ENCODE measurements at regions not wholly inside any gene's neighbourhood (a gene's known extent, or its start where the extent isn't known, plus 50 kb on each side); places are given as distances from the start of the nearest gene placed in this dataset.
"Not testable (repeated sequence)": the region's sequence is repeated elsewhere in the genome, so short reads cannot be mapped to it uniquely, and the experiment has no call there.

DNA sequence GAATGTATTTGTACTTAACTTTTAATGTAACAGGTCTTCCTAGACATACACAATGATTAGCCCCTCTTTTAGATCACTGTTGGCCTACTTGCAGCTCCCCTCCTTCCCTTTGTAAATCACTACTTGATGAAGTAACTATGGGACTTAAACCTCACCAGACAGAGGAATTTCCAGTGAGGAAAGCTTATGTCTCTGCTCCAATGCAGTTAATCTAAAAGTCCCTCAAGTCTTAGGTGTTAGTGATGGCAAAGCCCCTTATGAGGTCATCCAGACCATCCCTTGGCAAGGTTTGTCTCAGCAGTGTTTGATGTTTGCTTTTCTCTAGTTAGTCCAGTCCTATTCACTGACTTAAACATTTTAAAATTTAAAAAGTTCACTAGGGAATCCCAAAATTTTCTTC lies 877.3 kb upstream of the INTU start:
- FAIRE-seq (no peak), DNase-seq (ENCODE audit: insufficient read length, low spot score) (no peak)
- no peak for TF ChIP-seq TAF1 (IDR thresholded peaks at IDR 0.05; ENCODE audit: low read depth, low read length)
- no peak for TF ChIP-seq POLR2AphosphoS5 (IDR thresholded peaks at IDR 0.05; ENCODE audit: low read depth, low read length)
- no peak for TF ChIP-seq POU2F2 (IDR thresholded peaks at IDR 0.05; ENCODE audit: low read depth, low read length)
- TF ChIP-seq SPI1 (IDR thresholded peaks at IDR 0.05; ENCODE audit: low read depth, low read length) = no peak
- no peak for TF ChIP-seq POLR2A (IDR thresholded peaks at IDR 0.05; ENCODE audit: low read depth, low read length)
- no peak for TF ChIP-seq PAX5 (IDR thresholded peaks at IDR 0.05; ENCODE audit: insufficient read depth, low read length, severe bottlenecking)

DNA sequence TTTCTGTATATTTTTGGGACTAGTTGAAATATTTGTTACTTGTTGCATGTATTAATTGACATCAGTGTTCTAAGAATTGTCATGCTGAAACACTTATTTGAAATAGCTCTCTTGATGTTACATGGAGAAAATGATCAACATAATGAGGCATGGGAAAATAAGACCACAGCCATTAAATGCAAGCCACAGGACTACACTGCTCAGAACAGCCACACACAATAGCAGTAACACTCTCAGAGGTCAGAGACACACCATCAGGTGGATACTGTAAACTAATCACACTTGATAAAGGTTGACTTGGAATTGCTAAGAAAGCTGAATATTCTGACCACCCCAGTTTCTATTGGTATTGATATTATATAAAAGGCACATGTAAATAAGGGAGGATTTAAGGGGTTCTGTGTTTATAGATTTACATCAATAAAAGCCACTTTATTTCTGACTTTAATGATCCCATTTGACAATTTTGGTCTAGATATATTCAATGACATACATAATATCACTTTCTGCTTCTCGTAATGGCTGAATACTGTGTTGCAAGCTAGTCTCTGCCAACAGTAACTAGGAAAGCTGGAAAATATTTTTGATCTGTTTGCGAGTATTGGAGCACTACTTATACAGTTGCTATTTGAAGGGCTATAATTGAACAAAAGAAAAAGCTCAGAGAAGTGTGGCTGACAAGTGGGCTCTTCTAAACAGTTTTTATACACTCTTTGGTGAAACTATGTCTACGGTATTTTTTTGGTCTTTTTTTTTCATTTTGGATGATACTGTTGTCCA lies 876.5 kb upstream of the INTU start:
- FAIRE-seq = no peak
- no peak for DNase-seq (ENCODE audit: insufficient read length, low spot score)
- TF ChIP-seq TAF1 (IDR thresholded peaks at IDR 0.05; ENCODE audit: low read depth, low read length) (no peak), SPI1 (IDR thresholded peaks at IDR 0.05; ENCODE audit: low read depth, low read length) (no peak), PAX5 (IDR thresholded peaks at IDR 0.05; ENCODE audit: insufficient read depth, low read length, severe bottlenecking) (no peak), POU2F2 (IDR thresholded peaks at IDR 0.05; ENCODE audit: low read depth, low read length) (no peak), POLR2A (IDR thresholded peaks at IDR 0.05; ENCODE audit: low read depth, low read length) (no peak), POLR2AphosphoS5 (IDR thresholded peaks at IDR 0.05; ENCODE audit: low read depth, low read length) (no peak)

DNA sequence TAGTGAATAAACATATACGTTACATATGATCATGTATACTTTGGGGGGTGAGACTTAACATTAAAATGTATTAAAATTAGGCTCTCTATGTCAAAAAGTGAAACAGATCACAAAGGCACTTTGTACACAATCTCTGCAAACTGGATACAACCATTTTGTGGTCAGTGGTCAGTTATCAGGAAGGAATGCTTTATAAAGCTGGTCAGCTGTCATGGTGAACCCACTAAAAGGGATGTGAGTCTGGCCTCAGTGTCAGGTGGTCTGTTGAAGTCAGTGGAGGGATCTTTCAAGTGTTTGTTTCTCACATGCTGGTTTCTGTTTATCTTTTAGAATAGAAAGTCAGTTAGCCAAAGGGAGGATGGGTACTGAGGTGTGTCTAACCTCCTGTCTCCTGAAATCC lies 875.5 kb upstream of the INTU start:
- TF ChIP-seq SPI1 (IDR thresholded peaks at IDR 0.05; ENCODE audit: low read depth, low read length) (no peak), POLR2AphosphoS5 (IDR thresholded peaks at IDR 0.05; ENCODE audit: low read depth, low read length) (no peak), PAX5 (IDR thresholded peaks at IDR 0.05; ENCODE audit: insufficient read depth, low read length, severe bottlenecking) (no peak), POU2F2 (IDR thresholded peaks at IDR 0.05; ENCODE audit: low read depth, low read length) (no peak), POLR2A (IDR thresholded peaks at IDR 0.05; ENCODE audit: low read depth, low read length) (no peak), TAF1 (IDR thresholded peaks at IDR 0.05; ENCODE audit: low read depth, low read length) (no peak)
- DNase-seq (ENCODE audit: insufficient read length, low spot score) (no peak), FAIRE-seq (no peak)

DNA sequence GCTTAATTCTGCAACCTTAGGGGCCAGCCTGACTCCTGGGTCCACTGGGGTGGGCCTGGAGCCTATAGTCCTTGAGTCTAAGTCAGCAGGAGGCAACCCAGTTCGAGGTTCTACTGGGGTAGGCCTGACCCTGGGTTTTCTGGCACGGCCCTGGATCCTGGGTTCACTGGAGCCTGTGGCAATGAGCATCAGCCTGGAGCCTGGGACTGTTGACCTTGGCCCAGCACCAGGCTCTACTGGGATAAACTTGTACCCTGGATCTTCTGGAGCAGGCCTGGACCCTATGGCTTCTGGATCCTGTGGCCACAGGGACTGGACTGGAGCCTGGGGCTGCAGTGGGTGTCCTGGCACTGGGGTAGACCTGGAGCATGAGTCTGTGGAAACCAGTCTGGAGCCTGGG lies 874.3 kb upstream of the INTU start:
- DNase-seq (ENCODE audit: insufficient read length, low spot score) (no peak), FAIRE-seq (no peak)
- TF ChIP-seq PAX5 (IDR thresholded peaks at IDR 0.05; ENCODE audit: insufficient read depth, low read length, severe bottlenecking) = no peak
- no peak for TF ChIP-seq POLR2A (IDR thresholded peaks at IDR 0.05; ENCODE audit: low read depth, low read length)
- TF ChIP-seq POLR2AphosphoS5 (IDR thresholded peaks at IDR 0.05; ENCODE audit: low read depth, low read length) = no peak
- no peak for TF ChIP-seq TAF1 (IDR thresholded peaks at IDR 0.05; ENCODE audit: low read depth, low read length)
- no peak for TF ChIP-seq SPI1 (IDR thresholded peaks at IDR 0.05; ENCODE audit: low read depth, low read length)
- no peak for TF ChIP-seq POU2F2 (IDR thresholded peaks at IDR 0.05; ENCODE audit: low read depth, low read length)

DNA sequence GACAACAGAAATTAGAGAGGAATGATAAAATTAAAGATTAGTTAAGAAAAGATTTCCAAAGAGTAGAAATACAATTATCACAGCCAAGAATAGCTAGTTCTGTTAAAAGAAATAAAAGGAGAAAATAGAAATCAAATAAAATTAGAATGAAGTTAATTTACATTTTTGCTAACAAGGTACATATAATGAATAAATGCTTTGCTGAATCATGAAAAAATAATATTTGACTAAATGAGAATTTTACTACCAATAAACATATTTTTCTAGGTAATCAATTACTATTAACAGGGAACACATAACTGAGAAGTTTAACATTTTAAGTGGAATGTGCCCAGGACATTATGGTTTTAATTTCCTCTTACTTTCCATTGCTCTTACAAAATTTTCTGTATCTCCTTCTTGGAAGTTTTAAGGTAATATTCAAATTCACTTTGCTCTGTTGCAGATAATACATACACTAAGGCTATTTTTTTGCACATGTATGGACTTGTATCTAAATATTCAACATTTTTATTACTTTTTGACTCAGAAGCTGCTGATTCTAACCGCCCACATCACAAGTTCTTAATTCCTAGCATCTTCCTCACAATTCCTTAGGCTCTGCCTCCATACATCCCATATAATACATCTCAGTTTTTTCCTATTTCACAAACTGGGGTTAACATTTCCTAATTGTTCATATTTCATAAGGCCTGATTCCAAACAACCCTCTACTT lies 870.7 kb upstream of the INTU start:
- no peak for FAIRE-seq
- DNase-seq (ENCODE audit: insufficient read length, low spot score) = no peak
- TF ChIP-seq POLR2A (IDR thresholded peaks at IDR 0.05; ENCODE audit: low read depth, low read length) = no peak
- no peak for TF ChIP-seq TAF1 (IDR thresholded peaks at IDR 0.05; ENCODE audit: low read depth, low read length)

DNA sequence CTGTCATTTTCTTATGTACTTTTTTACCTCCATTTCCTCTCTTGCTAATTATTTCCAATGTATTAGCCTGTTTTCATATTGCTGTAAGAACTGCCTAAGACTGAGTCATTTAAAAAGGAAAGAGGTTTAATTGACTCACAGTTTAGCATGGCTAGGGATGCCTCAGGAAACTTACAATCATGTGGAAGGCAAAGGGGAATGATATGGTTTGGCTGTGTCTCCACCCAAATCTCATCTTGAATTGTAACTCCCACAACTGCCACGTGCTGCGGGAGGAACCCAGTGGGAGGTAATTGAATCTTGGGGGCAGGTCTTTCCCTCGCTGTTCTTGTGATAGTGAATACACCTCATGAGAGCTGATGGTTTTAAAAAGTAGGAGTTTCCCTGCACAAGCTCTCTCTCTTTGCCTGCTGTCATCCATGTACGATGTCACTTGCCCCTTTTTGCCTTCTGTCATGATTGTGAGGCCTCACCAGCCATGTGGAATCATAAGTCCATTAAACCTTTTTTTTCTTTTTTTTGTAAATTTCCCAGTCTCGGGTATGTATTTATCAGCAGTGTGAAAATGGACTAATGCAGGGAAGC lies 870.0 kb upstream of the INTU start:
- FAIRE-seq (no peak), DNase-seq (ENCODE audit: insufficient read length, low spot score) (no peak)
- no peak for TF ChIP-seq PAX5 (IDR thresholded peaks at IDR 0.05; ENCODE audit: insufficient read depth, low read length, severe bottlenecking)
- no peak for TF ChIP-seq TAF1 (IDR thresholded peaks at IDR 0.05; ENCODE audit: low read depth, low read length)
- TF ChIP-seq POU2F2 (IDR thresholded peaks at IDR 0.05; ENCODE audit: low read depth, low read length) = no peak
- TF ChIP-seq POLR2A (IDR thresholded peaks at IDR 0.05; ENCODE audit: low read depth, low read length) = no peak
- TF ChIP-seq SPI1 (IDR thresholded peaks at IDR 0.05; ENCODE audit: low read depth, low read length) = no peak
- TF ChIP-seq POLR2AphosphoS5 (IDR thresholded peaks at IDR 0.05; ENCODE audit: low read depth, low read length) = no peak

DNA sequence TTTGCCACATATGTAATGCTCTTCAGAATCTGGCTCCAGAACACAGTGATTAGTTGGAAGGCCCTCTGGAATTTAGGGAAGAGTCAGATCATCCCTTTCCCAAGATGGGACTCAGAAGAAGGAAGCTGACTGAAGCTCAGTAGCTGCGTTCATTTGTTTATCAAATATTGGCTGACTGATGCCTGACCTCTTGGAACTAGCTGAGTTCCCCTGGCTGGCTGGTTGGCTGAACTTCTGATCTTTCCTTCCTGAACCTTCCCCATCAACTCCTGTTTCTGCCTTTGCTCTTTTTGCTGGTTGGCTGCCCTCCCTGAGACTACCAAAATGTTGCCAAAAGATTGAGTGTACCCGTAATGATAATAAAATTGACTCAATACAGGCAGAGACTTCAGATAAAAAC lies 866.5 kb upstream of the INTU start:
- DNase-seq (ENCODE audit: insufficient read length, low spot score) (no peak), FAIRE-seq (no peak)
- TF ChIP-seq SPI1 (IDR thresholded peaks at IDR 0.05; ENCODE audit: low read depth, low read length) (no peak), POLR2A (IDR thresholded peaks at IDR 0.05; ENCODE audit: low read depth, low read length) (no peak), POLR2AphosphoS5 (IDR thresholded peaks at IDR 0.05; ENCODE audit: low read depth, low read length) (no peak), PAX5 (IDR thresholded peaks at IDR 0.05; ENCODE audit: insufficient read depth, low read length, severe bottlenecking) (no peak), POU2F2 (IDR thresholded peaks at IDR 0.05; ENCODE audit: low read depth, low read length) (no peak), TAF1 (IDR thresholded peaks at IDR 0.05; ENCODE audit: low read depth, low read length) (no peak)

DNA sequence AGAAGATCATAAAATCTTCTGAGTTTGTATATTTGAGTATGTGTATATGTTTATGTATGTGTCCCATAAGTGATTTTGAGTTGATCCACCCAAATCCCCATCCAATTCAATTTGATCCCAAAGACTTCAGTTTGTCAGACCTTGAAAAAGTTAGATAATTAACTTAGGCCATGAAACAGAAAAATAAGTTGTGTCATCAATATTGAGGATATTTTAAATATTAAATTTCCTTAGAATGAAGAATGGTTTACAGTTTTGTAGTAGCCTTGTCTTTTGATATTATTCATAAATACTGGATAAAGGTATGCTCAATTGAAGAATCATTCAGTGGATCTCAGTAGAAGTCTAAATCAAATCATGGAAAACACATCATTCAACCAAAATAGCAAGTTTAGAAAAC lies 864.4 kb upstream of the INTU start:
- DNase-seq (ENCODE audit: insufficient read length, low spot score) (no peak), FAIRE-seq (no peak)
- TF ChIP-seq SPI1 (IDR thresholded peaks at IDR 0.05; ENCODE audit: low read depth, low read length) (no peak), POU2F2 (IDR thresholded peaks at IDR 0.05; ENCODE audit: low read depth, low read length) (no peak), POLR2A (IDR thresholded peaks at IDR 0.05; ENCODE audit: low read depth, low read length) (no peak), TAF1 (IDR thresholded peaks at IDR 0.05; ENCODE audit: low read depth, low read length) (no peak), POLR2AphosphoS5 (IDR thresholded peaks at IDR 0.05; ENCODE audit: low read depth, low read length) (no peak), PAX5 (IDR thresholded peaks at IDR 0.05; ENCODE audit: insufficient read depth, low read length, severe bottlenecking) (no peak)

DNA sequence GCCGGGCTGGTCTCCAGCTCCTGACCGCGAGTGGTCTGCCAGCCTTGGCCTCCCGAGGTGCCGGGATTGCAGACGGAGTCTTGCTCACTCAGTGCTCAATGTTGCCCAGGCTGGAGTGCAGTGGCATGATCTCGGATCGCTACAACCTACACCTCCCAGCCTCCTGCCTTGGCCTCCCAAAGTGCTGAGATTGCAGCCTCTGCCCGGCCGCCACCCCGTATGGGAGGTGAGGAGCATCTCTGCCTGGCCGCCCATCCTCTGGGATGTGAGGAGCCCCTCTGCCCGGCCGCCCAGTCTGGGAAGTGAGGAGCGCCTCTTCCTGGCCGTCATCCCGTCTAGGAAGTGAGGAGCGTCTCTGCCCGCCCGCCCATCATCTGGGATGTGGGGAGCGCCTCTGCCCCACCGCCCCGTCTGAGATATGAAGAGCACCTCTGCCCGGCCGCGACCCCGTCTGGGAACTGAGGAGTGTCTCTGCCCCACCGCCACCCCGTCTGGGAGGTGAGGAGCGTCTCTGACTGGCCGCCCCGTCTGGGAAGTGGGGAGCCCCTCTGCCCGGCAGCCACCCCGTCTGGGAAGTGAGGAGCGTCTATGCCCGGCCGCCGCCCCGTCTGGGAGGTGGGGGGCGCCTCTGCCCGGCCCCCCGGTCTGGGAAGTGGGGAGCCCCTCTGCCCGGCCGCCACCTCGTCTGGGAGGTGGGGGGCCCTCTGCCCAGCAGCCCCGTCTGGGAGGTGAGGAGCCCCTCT lies 861.8 kb upstream of the INTU start:
- not testable (repeated sequence) for FAIRE-seq

DNA sequence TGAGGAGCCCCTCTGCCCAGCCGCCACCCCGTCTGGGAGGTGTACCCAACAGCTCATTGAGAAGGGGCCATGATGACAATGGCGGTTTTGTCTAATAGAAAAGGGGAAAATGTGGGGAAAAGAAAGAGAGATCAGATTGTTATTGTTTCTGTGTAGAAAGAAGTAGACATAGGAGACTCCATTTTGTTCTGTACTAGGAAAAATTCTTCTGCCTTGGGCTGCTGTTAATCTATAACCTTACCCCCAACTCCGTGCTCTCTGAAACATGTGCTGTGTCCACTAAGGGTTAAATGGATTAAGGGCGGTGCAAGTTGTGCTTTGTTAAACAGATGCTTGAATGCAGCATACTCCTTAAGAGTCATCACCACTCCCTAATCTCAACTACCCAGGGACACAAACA lies 861.1 kb upstream of the INTU start:
- DNase-seq (ENCODE audit: insufficient read length, low spot score); FAIRE-seq: not testable (repeated sequence)

More for the DNA sequence above, 861.8 kb upstream of the INTU start:
- not testable (repeated sequence) for DNase-seq (ENCODE audit: insufficient read length, low spot score)
